NB4 (cell line): ENCODE measurements at regions not wholly inside any gene's neighbourhood (a gene's known extent, or its start where the extent isn't known, plus 50 kb on each side); places are given as distances from the start of the nearest gene placed in this dataset.

ENCODE experiments used
- POLR2A ChIP-seq: IDR thresholded peaks from 2 replicates; pipeline ENCODE4 v1.6.1; 2011; ENCODE audit warnings: mild to moderate bottlenecking; ENCODE audit not compliant: insufficient read length; ENCODE audit errors: extremely low read depth
- TF ChIP-seq, protein P1 (sequence below): IDR thresholded peaks from one replicate; pipeline ENCODE4 v1.5.1; 2012; ENCODE audit warnings: low read depth, low read length

DNA sequence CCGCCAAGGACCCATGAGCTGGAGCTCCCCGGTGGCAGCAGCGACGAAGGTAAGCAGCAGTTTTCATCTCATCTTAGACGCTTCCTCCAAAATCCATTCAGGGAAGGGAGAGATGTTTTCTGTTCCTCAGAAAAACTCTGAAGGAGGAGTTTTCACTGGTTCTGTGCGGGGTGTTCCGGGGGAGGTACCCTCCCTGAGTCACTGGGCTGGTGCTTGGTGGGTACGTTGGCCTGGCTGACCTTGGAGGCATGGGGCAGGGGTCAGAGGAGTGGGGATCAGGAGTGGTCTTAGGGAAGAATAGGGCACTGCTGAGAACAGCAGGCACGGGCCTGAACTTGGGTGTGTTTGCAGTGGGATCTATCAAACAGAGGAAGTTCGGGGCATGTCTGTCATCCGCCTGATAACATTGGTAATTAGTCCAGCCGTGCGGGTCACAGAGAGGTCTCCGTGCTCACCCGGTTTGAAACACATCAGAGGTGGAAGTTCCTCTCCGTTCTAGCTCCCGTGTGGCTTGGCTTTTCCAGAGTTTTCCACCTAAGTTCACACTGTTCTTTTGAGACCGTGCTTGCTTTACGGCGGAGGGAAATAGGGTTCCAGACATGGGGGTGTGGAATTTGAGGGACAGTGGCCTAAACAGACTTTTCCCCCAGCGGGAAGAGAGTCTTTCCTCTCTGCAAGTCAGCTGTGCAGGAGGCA, 59.6 kb upstream of the CIBAR2 start:
- no peak for TF ChIP-seq POLR2A
- TF ChIP-seq, protein P1, sequence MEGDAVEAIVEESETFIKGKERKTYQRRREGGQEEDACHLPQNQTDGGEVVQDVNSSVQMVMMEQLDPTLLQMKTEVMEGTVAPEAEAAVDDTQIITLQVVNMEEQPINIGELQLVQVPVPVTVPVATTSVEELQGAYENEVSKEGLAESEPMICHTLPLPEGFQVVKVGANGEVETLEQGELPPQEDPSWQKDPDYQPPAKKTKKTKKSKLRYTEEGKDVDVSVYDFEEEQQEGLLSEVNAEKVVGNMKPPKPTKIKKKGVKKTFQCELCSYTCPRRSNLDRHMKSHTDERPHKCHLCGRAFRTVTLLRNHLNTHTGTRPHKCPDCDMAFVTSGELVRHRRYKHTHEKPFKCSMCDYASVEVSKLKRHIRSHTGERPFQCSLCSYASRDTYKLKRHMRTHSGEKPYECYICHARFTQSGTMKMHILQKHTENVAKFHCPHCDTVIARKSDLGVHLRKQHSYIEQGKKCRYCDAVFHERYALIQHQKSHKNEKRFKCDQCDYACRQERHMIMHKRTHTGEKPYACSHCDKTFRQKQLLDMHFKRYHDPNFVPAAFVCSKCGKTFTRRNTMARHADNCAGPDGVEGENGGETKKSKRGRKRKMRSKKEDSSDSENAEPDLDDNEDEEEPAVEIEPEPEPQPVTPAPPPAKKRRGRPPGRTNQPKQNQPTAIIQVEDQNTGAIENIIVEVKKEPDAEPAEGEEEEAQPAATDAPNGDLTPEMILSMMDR = no peak
